Progenitor cell of endocrine pancreas (in vitro differentiated cells): ENCODE measurements at regions not wholly inside any gene's neighbourhood (a gene's known extent, or its start where the extent isn't known, plus 50 kb on each side); places are given as distances from the start of the nearest gene placed in this dataset.

Experiments
- DNase-seq: peaks from one replicate; pipeline ENCODE4 v3.0.0; 2021; ENCODE audit warnings: low spot score; ENCODE audit not compliant: unreplicated experiment
- H3K27ac Mint-ChIP-seq: 2 replicates; pipeline ENCODE4 v1.8.0; 2021; ENCODE audit warnings: mild to moderate bottlenecking, moderate library complexity, mixed read lengths
- H3K27me3 Mint-ChIP-seq: 2 replicates; pipeline ENCODE4 v1.8.0; 2021; ENCODE audit warnings: mixed read lengths
- H3K36me3 Mint-ChIP-seq: 2 replicates; pipeline ENCODE4 v1.8.0; 2022; ENCODE audit warnings: mixed read lengths; ENCODE audit not compliant: insufficient read depth
- H3K4me1 Mint-ChIP-seq: 2 replicates; pipeline ENCODE4 v1.8.0; 2021; ENCODE audit warnings: low read depth, mixed read lengths
- H3K4me3 Mint-ChIP-seq: 2 replicates; pipeline ENCODE4 v1.8.0; 2021; ENCODE audit warnings: low read depth, mild to moderate bottlenecking, moderate library complexity, mixed read lengths
- H3K9me3 Mint-ChIP-seq: 2 replicates; pipeline ENCODE4 v1.8.0; 2021; ENCODE audit warnings: low read depth, mixed read lengths
- TF ChIP-seq, protein P1 (sequence below): fragments of 200-600 bp; sonication (generic); IDR thresholded peaks from one replicate; pipeline ENCODE4 v1.5.0; 2021; ENCODE audit warnings: antibody characterized with exemption, mild to moderate bottlenecking; ENCODE audit not compliant: unreplicated experiment

DNA sequence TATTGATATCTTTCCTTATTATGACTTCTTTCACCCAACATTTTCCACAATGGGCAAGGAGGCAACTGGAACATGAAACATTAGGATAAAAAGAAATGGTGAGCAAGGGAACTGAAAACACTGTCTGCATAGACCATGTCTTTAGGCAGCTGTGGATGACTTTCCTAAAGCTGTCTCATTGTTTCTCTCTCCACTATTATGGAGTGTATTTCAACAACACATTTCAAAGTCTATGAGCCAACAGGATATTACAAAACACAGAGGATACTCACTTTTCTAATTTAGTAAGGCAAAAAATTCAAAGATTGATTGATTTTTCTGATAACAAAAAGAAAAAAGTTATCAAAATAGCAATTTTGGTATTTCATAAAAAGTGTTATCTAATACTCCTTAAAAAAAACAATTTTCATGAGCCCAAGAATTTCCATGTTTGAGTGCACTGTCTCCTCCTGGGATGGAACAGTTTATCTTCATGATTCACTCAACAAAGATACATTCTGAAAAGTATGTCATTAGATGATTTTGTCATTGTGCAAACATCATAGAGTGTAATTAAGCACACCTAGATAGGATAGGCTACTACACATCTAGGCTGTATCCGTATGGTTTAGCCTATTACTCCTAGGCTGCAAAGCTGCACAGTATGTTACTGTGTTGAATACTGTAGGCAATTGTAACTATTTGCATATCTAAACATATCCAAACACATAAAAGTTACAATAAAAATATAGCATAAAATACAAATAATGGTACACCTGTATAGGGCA lies 1568.4 kb downstream of the SLITRK5 start:
- no peaks in the 10 kb centered on the region for H3K36me3 Mint-ChIP-seq
- TF ChIP-seq, protein P1, sequence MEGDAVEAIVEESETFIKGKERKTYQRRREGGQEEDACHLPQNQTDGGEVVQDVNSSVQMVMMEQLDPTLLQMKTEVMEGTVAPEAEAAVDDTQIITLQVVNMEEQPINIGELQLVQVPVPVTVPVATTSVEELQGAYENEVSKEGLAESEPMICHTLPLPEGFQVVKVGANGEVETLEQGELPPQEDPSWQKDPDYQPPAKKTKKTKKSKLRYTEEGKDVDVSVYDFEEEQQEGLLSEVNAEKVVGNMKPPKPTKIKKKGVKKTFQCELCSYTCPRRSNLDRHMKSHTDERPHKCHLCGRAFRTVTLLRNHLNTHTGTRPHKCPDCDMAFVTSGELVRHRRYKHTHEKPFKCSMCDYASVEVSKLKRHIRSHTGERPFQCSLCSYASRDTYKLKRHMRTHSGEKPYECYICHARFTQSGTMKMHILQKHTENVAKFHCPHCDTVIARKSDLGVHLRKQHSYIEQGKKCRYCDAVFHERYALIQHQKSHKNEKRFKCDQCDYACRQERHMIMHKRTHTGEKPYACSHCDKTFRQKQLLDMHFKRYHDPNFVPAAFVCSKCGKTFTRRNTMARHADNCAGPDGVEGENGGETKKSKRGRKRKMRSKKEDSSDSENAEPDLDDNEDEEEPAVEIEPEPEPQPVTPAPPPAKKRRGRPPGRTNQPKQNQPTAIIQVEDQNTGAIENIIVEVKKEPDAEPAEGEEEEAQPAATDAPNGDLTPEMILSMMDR: no peak
- no peaks in the 10 kb centered on the region for H3K27me3 Mint-ChIP-seq
- no peaks in the 10 kb centered on the region for H3K4me1 Mint-ChIP-seq
- no peaks in the 10 kb centered on the region for H3K9me3 Mint-ChIP-seq
- H3K27ac Mint-ChIP-seq: no peak overlapping the region
- no peak overlapping the region for H3K4me3 Mint-ChIP-seq
- no peak for DNase-seq

DNA sequence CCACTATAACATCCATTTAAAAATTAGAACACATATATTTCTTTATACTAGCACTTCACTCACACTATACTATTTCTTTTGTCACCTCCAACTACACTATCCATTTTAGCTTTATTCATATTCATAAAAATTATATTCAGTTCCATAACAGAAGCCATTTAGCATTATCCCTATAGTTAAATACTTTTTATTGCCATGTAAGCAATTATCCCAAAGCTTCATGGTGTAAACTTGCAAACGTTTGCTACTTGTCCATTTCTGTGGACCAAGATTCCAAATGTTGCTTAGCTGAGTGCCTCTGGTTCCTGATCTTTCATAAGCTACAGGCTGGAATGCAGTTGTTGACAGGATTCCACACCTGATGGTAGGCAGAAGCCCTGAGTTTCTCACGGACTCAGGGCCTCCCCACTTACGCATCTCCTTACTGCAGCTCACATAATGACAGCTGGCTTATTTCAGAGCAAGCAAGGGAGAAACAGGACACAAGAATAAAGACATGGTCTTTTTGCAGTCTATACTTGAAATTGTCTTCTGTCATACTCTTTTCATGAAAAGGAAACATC lies 1584.8 kb downstream of the SLITRK5 start:
- Mint-ChIP-seq H3K4me3 (no peak overlapping the region), H3K27ac (no peak overlapping the region), H3K36me3 (no peaks in the 10 kb centered on the region), H3K4me1 (no peaks in the 10 kb centered on the region), H3K9me3 (peaks cover 4% of the 10 kb centered on the region), H3K27me3 (no peaks in the 10 kb centered on the region)
- TF ChIP-seq, protein P1: no peak
- no peak for DNase-seq

DNA sequence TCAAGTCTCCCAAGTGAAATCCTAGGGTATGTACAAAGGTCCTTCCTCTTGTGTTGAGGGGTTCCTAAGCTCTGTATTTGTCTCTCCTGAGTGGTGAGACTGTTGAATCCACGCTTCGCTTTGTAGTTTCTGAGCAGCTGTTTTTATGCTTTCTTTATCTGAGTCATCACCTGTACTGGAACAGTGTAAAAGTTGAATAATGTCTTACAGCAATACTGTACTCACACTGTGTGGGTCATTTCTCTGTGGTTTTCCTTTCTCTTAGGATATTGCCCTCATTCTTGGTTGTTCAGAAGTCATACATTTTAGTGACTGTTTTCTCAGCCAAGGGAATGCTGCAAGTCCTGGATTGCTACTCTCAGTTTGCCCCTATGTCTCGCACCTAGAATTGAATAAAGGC lies 1596.6 kb downstream of the SLITRK5 start:
- H3K4me3 Mint-ChIP-seq: no peak overlapping the region
- H3K36me3 Mint-ChIP-seq: no peaks in the 10 kb centered on the region
- H3K4me1 Mint-ChIP-seq: no peaks in the 10 kb centered on the region
- no peak for DNase-seq
- no peak overlapping the region for H3K27ac Mint-ChIP-seq
- H3K27me3 Mint-ChIP-seq: no peaks in the 10 kb centered on the region
- TF ChIP-seq, protein P1: no peak
- peaks cover 3% of the 10 kb centered on the region for H3K9me3 Mint-ChIP-seq

DNA sequence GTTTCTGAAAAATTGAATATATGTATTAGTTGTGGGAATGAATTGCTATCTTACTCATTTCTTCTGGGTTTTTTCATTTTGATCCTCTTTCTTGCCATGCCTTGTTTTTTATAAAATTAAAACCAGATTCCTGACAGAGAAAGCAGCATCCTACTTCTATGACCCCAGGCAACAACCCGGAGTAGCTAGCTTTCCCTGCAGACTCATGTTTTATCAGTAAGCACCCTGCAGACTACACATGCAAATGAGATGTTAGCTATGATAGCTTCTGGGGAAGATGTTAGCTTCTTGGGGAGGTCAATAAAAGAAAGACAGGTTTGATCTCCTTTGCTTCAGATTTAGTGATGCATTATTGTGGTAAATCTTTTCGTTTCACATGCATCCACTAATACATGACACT lies 1598.6 kb downstream of the SLITRK5 start:
- TF ChIP-seq, protein P1: no peak
- no peaks in the 10 kb centered on the region for H3K9me3 Mint-ChIP-seq
- no peaks in the 10 kb centered on the region for H3K27me3 Mint-ChIP-seq
- H3K27ac Mint-ChIP-seq: no peak overlapping the region
- no peak for DNase-seq
- no peak overlapping the region for H3K4me3 Mint-ChIP-seq
- H3K36me3 Mint-ChIP-seq: no peaks in the 10 kb centered on the region
- no peaks in the 10 kb centered on the region for H3K4me1 Mint-ChIP-seq

DNA sequence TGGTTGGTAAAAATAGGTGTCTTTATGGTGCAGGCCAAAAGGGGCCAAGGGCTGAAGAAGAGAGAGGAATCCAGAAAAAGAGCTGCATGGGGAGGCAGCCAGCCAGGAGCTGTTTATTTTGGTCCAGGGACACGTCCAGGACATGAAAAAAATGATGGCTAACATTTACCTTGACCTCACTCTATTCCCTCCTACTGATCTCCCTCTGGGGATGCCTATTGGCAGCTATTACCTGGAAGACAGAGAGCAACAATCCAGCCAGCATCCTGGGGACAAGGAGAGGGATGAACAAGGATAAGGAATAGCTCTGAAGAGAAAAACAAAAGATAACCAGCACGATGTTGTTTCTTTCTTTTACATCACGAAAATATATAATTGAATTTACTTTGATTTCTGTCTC lies 1599.6 kb downstream of the SLITRK5 start:
- Mint-ChIP-seq H3K4me1 (no peaks in the 10 kb centered on the region), H3K36me3 (no peaks in the 10 kb centered on the region), H3K27ac (no peak overlapping the region), H3K27me3 (no peaks in the 10 kb centered on the region), H3K9me3 (no peaks in the 10 kb centered on the region), H3K4me3 (no peak overlapping the region)
- TF ChIP-seq, protein P1: no peak
- no peak for DNase-seq
